ENCODE measurements at regions not wholly inside any gene's neighbourhood (a gene's known extent, or its start where the extent isn't known, plus 50 kb on each side); places are given as distances from the start of the nearest gene placed in this dataset.

GRCh38 chr20:19807946-19808330 lies 49.9 kb downstream of the RIN2 start:
- DNase-seq, result no peak

GRCh38 chr20:19808498-19808897 lies 50.4 kb downstream of the RIN2 start:
- no peak for DNase-seq

- no peak for DNase-seq
Observed at GRCh38 chr20:19809505-19809904, 51.4 kb downstream of the RIN2 start.

- no peak for DNase-seq
Observed at GRCh38 chr20:19811231-19811630, 53.2 kb downstream of the RIN2 start.

- DNase-seq, result no peak
Observed at GRCh38 chr20:19812056-19812455, 54.0 kb downstream of the RIN2 start.

GRCh38 chr20:19812696-19813095 lies 54.6 kb downstream of the RIN2 start:
- DNase-seq, result no peak

- no peak for DNase-seq
Observed at GRCh38 chr20:19813846-19814640, 56.0 kb downstream of the RIN2 start.

- DNase-seq, result no peak
Observed at GRCh38 chr20:19815553-19815991, 57.5 kb downstream of the RIN2 start.

- DNase-seq, result no peak
Observed at GRCh38 chr20:19816386-19816785, 58.3 kb downstream of the RIN2 start.

GRCh38 chr20:19817017-19817416 lies 59.0 kb downstream of the RIN2 start:
- DNase-seq, result no peak

- DNase-seq, result no peak
Observed at GRCh38 chr20:19819149-19819548, 61.1 kb downstream of the RIN2 start.

GRCh38 chr20:19820555-19821211 lies 62.6 kb downstream of the RIN2 start:
- no peak for DNase-seq

GRCh38 chr20:19821606-19822005 lies 63.5 kb downstream of the RIN2 start:
- no peak for DNase-seq

- no peak for DNase-seq
Observed at GRCh38 chr20:19823216-19823615, 65.2 kb downstream of the RIN2 start.

GRCh38 chr20:19823971-19824370 lies 65.9 kb downstream of the RIN2 start:
- DNase-seq, result no peak

- no peak for DNase-seq
Observed at GRCh38 chr20:19824861-19825260, 66.8 kb downstream of the RIN2 start.

- DNase-seq, result no peak
Observed at GRCh38 chr20:19826179-19826914, 68.3 kb downstream of the RIN2 start.

GRCh38 chr20:19827818-19828217 lies 69.8 kb downstream of the RIN2 start:
- no peak for DNase-seq

GRCh38 chr20:19828232-19828631 lies 70.2 kb downstream of the RIN2 start:
- DNase-seq, result peak; percentile 26

GRCh38 chr20:19830211-19830785 lies 72.2 kb downstream of the RIN2 start:
- DNase-seq, result no peak

GRCh38 chr20:19832875-19833274 lies 74.8 kb downstream of the RIN2 start:
- no peak for DNase-seq

- DNase-seq, result no peak
Observed at GRCh38 chr20:19833395-19833794, 75.3 kb downstream of the RIN2 start.

GRCh38 chr20:19834287-19834686 lies 76.2 kb downstream of the RIN2 start:
- no peak for DNase-seq

All from CD4-positive, alpha-beta T cell treated with Interleukin-12 subunit alpha and Interleukin-12 subunit beta, for 1 hour (primary cell).